ENCODE measurements at regions not wholly inside any gene's neighbourhood (a gene's known extent, or its start where the extent isn't known, plus 50 kb on each side); places are given as distances from the start of the nearest gene placed in this dataset.
"Not testable (repeated sequence)": the region's sequence is repeated elsewhere in the genome, so short reads cannot be mapped to it uniquely, and the experiment has no call there.

GRCh38 chr6:102742754-102743356 is 1349.3 kb downstream of the GRIK2 start:
- Mint-ChIP-seq H3K4me1 (ENCODE audit: low read depth) (no peaks in the 10 kb centered on the region), H3K27me3 (ENCODE audit: low read depth) (no peaks in the 10 kb centered on the region), H3K36me3 (ENCODE audit: low read depth) (no peaks in the 10 kb centered on the region), H3K4me3 (no peak overlapping the region), H3K27ac (no peak overlapping the region), H3K9me3 (no peaks in the 10 kb centered on the region)

DNA sequence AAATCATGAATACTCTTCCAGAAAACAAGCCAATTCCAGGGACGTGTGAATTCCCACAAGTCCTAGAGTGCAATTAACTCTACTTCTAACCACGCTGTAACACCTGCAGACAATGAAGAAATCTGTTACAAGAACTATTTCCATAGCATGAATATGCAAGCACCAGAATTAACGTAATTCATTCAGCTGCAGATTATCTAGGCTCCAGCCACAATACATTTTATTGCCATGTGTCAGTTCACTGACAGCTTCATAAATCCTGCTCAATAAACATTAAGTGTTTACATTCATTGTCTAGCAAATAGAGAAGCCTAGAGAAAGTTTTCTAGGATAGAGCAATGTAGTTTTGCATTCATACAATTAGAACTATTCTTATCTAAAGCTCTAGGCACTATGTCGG is 1348.5 kb downstream of the GRIK2 start:
- Mint-ChIP-seq H3K4me1 (ENCODE audit: low read depth) (no peaks in the 10 kb centered on the region), H3K4me3 (no peak overlapping the region), H3K27me3 (ENCODE audit: low read depth) (no peaks in the 10 kb centered on the region), H3K36me3 (ENCODE audit: low read depth) (no peaks in the 10 kb centered on the region), H3K9me3 (no peaks in the 10 kb centered on the region), H3K27ac (no peak overlapping the region)

DNA sequence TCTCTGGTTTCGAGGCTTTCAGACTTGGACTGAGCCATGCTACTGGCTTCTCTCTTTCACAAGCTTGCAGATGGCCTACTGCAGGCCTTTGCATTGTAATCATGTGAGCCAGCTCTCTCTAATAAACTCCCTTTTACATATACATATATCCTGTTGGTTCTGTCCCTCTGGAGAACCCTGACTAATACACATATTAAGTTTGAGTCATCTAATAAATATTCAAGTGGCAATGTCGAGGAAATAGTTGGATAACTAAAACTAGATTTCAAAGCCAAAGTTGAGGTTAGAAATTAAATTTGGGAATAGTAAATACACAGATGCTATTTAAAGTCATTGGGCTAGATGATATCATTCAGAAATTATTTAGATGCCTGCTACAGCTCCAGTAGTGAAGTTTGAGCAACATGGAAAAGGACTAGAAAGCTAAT is 1343.4 kb downstream of the GRIK2 start:
- Mint-ChIP-seq H3K36me3 (ENCODE audit: low read depth) (no peaks in the 10 kb centered on the region), H3K4me1 (ENCODE audit: low read depth) (no peaks in the 10 kb centered on the region), H3K27ac (no peak overlapping the region), H3K27me3 (ENCODE audit: low read depth) (no peaks in the 10 kb centered on the region), H3K9me3 (no peaks in the 10 kb centered on the region), H3K4me3 (no peak overlapping the region)

DNA sequence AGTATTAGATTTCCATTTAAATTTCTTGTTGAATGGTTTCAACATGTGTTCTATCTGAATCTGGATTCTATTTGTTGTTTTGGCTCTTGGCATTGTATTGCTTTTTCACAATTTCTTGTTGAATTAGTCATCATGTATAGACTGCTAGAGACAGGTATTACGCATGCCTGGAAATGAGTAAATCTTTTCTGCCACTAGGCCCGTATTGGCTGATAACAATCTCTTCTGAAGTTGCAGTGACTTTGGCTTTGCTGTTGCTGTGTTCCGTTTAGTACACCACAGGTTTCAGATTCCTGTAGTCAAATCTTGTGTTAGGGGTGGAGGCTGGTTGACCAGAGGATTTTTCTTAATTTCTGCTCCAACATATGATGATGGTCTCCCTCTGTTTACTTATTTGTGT is 1339.4 kb downstream of the GRIK2 start:
- no peaks in the 10 kb centered on the region for H3K4me1 Mint-ChIP-seq (ENCODE audit: low read depth)
- no peak overlapping the region for H3K27ac Mint-ChIP-seq
- no peaks in the 10 kb centered on the region for H3K36me3 Mint-ChIP-seq (ENCODE audit: low read depth)
- H3K9me3 Mint-ChIP-seq = peaks cover 3% of the 10 kb centered on the region
- no peak overlapping the region for H3K4me3 Mint-ChIP-seq
- no peaks in the 10 kb centered on the region for H3K27me3 Mint-ChIP-seq (ENCODE audit: low read depth)

DNA sequence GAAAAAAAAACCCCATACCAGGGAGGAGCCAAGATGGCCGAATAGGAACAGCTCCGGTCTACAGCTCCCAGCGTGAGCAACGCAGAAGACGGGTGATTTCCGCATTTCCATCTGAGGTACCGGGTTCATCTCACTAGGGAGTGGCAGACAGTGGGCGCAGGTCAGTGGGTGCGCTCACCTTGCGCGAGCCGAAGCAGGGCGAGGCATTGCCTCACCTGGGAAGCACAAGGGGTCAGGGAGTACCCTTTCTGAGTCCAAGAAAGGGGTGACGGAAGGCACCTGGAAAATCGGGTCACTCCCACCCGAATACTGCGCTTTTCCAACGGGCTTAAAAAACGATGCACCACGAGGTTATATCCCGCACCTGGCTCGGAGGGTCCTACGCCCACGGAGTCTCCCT is 1328.6 kb downstream of the GRIK2 start:
- H3K4me1 Mint-ChIP-seq (ENCODE audit: low read depth); H3K36me3 Mint-ChIP-seq (ENCODE audit: low read depth); H3K9me3 Mint-ChIP-seq; H3K4me3 Mint-ChIP-seq; H3K27ac Mint-ChIP-seq; H3K27me3 Mint-ChIP-seq (ENCODE audit: low read depth): not testable (repeated sequence)

GRCh38 chr6:102717737-102718456 is 1324.4 kb downstream of the GRIK2 start:
- H3K27ac Mint-ChIP-seq = no peak overlapping the region
- H3K4me1 Mint-ChIP-seq (ENCODE audit: low read depth) = no peaks in the 10 kb centered on the region
- H3K27me3 Mint-ChIP-seq (ENCODE audit: low read depth) = no peaks in the 10 kb centered on the region
- H3K9me3 Mint-ChIP-seq = no peaks in the 10 kb centered on the region
- no peaks in the 10 kb centered on the region for H3K36me3 Mint-ChIP-seq (ENCODE audit: low read depth)
- H3K4me3 Mint-ChIP-seq = no peak overlapping the region

DNA sequence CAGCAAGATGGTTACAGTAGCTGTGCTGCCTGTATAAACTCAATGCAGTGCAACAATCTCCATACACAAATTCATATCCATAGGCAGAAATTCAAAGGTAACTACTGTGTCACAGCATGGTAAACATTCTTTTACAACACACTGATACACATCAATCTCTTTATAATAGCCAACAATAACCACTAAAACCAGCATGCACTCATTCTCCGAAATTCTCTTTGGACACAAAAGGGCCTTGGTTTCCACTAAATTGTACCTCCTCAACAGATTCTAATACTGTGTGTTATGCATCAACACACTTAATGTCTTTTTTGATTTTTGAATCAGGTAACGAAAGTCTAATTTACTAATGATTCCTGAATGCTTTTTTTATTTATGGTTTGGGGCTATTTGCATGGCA is 1323.7 kb downstream of the GRIK2 start:
- Mint-ChIP-seq H3K9me3 (no peaks in the 10 kb centered on the region), H3K27me3 (ENCODE audit: low read depth) (no peaks in the 10 kb centered on the region), H3K36me3 (ENCODE audit: low read depth) (no peaks in the 10 kb centered on the region), H3K4me1 (ENCODE audit: low read depth) (no peaks in the 10 kb centered on the region), H3K4me3 (no peak overlapping the region), H3K27ac (no peak overlapping the region)

- no peak overlapping the region for H3K27ac Mint-ChIP-seq
- no peaks in the 10 kb centered on the region for H3K36me3 Mint-ChIP-seq (ENCODE audit: low read depth)
- H3K9me3 Mint-ChIP-seq = peaks cover 5% of the 10 kb centered on the region
- no peaks in the 10 kb centered on the region for H3K4me1 Mint-ChIP-seq (ENCODE audit: low read depth)
- no peaks in the 10 kb centered on the region for H3K27me3 Mint-ChIP-seq (ENCODE audit: low read depth)
- no peak overlapping the region for H3K4me3 Mint-ChIP-seq
These were observed 1307.5 kb downstream of the GRIK2 start for GRCh38 chr6:102701019-102701418.

DNA sequence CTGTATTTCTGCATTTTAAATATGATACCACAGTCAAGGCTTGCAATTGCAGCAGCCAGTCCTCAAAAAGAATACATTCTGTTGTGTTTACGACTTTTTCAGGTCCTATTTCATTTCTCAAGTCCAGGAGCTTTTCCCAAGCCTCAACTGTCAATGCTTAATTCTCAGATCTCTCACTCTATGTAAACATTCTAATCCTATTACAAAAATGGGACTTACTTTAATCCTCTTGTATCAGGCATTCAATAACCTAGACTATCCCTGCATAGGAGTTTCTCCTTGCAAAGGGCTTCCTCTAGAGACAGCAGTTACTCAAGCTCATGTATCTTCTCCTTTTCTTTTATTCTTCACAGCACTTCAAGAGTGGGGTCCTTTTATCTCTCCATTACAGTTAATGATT is 1293.0 kb downstream of the GRIK2 start:
- Mint-ChIP-seq H3K4me3 (no peak overlapping the region), H3K27me3 (ENCODE audit: low read depth) (no peaks in the 10 kb centered on the region), H3K36me3 (ENCODE audit: low read depth) (no peaks in the 10 kb centered on the region), H3K27ac (no peak overlapping the region), H3K4me1 (ENCODE audit: low read depth) (no peaks in the 10 kb centered on the region), H3K9me3 (no peaks in the 10 kb centered on the region)

DNA sequence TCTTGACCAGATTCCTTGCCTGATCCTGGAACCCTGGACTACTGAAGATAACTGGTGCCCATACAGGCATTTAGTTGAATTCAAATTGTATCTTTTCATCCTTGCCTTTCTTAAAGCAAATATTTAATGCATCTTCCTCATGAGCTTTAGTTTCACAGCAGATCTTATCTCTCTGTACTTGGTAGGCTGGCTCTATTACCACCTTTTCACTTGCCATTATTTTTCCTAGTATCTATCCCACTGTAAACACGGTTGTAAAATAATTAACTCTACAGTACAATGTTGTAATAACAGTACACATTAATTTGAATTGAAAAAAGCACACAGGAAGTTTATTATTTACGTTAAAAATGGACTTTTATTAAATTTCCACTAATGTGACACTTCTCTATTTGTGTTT is 1286.9 kb downstream of the GRIK2 start:
- no peak overlapping the region for H3K4me3 Mint-ChIP-seq
- no peaks in the 10 kb centered on the region for H3K9me3 Mint-ChIP-seq
- no peaks in the 10 kb centered on the region for H3K36me3 Mint-ChIP-seq (ENCODE audit: low read depth)
- H3K27me3 Mint-ChIP-seq (ENCODE audit: low read depth) = no peaks in the 10 kb centered on the region
- no peaks in the 10 kb centered on the region for H3K4me1 Mint-ChIP-seq (ENCODE audit: low read depth)
- H3K27ac Mint-ChIP-seq = no peak overlapping the region

DNA sequence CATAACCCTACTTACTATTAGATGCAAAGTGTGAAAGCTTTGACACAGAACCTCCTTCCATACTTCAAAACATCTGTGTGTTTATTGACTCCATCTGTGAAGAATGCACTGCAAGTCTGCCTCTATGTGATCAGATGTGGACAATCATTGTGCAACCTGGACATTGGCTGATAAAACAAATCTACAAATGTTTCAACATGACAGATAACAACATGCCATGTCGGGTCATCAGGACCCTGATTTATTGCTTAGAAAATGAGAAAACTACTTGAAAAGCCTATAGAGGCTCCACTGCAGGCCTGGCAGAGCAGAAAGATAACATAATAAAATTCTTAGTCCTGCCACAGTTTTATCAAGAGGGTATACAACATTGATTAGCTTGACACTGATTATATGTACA is 1286.4 kb downstream of the GRIK2 start:
- Mint-ChIP-seq H3K9me3 (no peaks in the 10 kb centered on the region), H3K4me1 (ENCODE audit: low read depth) (no peaks in the 10 kb centered on the region), H3K27me3 (ENCODE audit: low read depth) (no peaks in the 10 kb centered on the region), H3K27ac (no peak overlapping the region), H3K36me3 (ENCODE audit: low read depth) (no peaks in the 10 kb centered on the region), H3K4me3 (no peak overlapping the region)

- H3K4me3 Mint-ChIP-seq = no peak overlapping the region
- no peaks in the 10 kb centered on the region for H3K4me1 Mint-ChIP-seq (ENCODE audit: low read depth)
- H3K27ac Mint-ChIP-seq = no peak overlapping the region
- no peaks in the 10 kb centered on the region for H3K27me3 Mint-ChIP-seq (ENCODE audit: low read depth)
- no peaks in the 10 kb centered on the region for H3K9me3 Mint-ChIP-seq
- no peaks in the 10 kb centered on the region for H3K36me3 Mint-ChIP-seq (ENCODE audit: low read depth)
These were observed 1283.7 kb downstream of the GRIK2 start for GRCh38 chr6:102677225-102677624.

- Mint-ChIP-seq H3K36me3 (ENCODE audit: low read depth) (no peaks in the 10 kb centered on the region), H3K9me3 (peaks cover 4% of the 10 kb centered on the region), H3K27me3 (ENCODE audit: low read depth) (no peaks in the 10 kb centered on the region), H3K4me1 (ENCODE audit: low read depth) (no peaks in the 10 kb centered on the region), H3K27ac (no peak overlapping the region), H3K4me3 (no peak overlapping the region)
These were observed 1277.2 kb downstream of the GRIK2 start for GRCh38 chr6:102670735-102671134.

DNA sequence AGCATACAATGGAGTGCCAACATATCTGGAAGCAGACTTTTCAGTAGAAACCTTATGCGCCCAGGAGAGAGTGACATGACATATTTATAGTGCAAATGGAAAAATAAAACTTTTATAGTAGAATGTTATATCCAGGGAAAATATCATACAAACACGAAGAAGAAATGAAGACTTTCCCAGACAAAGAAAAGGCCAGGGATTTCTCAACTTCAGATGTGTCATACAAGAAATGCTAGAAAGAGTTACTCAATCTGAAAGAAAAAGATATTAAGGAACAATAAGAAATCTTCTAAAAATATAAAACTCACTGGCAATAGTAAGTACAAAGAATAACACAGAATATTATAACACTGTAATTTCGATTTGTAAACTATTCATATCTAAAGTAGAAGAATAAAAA is 1269.3 kb downstream of the GRIK2 start:
- no peaks in the 10 kb centered on the region for H3K27me3 Mint-ChIP-seq (ENCODE audit: low read depth)
- peaks cover 14% of the 10 kb centered on the region for H3K9me3 Mint-ChIP-seq
- H3K4me3 Mint-ChIP-seq = no peak overlapping the region
- H3K4me1 Mint-ChIP-seq (ENCODE audit: low read depth) = no peaks in the 10 kb centered on the region
- H3K36me3 Mint-ChIP-seq (ENCODE audit: low read depth) = no peaks in the 10 kb centered on the region
- no peak overlapping the region for H3K27ac Mint-ChIP-seq

DNA sequence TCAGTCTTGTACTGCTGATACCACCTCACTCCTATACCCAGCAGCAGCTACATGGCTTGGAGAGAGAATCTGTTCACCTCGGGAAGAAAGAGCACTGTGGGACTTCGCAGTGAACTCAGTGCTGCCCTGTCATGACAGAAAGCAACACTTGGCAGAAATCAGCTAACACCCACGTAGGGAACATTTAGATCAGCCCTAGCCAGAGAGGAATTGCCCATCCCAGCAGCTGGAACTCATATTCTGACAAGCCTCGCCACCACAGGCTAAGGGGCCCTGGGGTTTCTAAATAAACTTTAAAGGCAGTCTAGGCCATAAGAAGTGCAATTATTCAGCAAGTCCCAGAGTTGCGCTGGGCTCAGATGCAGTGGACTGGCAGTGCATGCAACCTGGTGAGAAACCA is 1266.8 kb downstream of the GRIK2 start:
- H3K4me3 Mint-ChIP-seq = no peak overlapping the region
- H3K27me3 Mint-ChIP-seq (ENCODE audit: low read depth) = no peaks in the 10 kb centered on the region
- no peak overlapping the region for H3K27ac Mint-ChIP-seq
- peaks cover 15% of the 10 kb centered on the region for H3K9me3 Mint-ChIP-seq
- H3K4me1 Mint-ChIP-seq (ENCODE audit: low read depth) = no peaks in the 10 kb centered on the region
- no peaks in the 10 kb centered on the region for H3K36me3 Mint-ChIP-seq (ENCODE audit: low read depth)

All from T-helper 1 cell treated with Interleukin-12 subunit alpha and Interleukin-12 subunit beta and Interleukin-4 antibody, amounts not matched to agents 30 μg/mL and 1 μg/mL, for 36 hours (primary cell).